GM20431 (cell line): ENCODE measurements at regions not wholly inside any gene's neighbourhood (a gene's known extent, or its start where the extent isn't known, plus 50 kb on each side); places are given as distances from the start of the nearest gene placed in this dataset.

Experiments used
- in situ Hi-C: fragments of 300-500 bp; cut with MseI, MboI; formaldehyde crosslinking; loops from one replicate; pipeline ENCODE4 v1.15.0; 2020; ENCODE audit warnings: low sequenced_read_pairs; ENCODE audit not compliant: unreplicated experiment

DNA sequence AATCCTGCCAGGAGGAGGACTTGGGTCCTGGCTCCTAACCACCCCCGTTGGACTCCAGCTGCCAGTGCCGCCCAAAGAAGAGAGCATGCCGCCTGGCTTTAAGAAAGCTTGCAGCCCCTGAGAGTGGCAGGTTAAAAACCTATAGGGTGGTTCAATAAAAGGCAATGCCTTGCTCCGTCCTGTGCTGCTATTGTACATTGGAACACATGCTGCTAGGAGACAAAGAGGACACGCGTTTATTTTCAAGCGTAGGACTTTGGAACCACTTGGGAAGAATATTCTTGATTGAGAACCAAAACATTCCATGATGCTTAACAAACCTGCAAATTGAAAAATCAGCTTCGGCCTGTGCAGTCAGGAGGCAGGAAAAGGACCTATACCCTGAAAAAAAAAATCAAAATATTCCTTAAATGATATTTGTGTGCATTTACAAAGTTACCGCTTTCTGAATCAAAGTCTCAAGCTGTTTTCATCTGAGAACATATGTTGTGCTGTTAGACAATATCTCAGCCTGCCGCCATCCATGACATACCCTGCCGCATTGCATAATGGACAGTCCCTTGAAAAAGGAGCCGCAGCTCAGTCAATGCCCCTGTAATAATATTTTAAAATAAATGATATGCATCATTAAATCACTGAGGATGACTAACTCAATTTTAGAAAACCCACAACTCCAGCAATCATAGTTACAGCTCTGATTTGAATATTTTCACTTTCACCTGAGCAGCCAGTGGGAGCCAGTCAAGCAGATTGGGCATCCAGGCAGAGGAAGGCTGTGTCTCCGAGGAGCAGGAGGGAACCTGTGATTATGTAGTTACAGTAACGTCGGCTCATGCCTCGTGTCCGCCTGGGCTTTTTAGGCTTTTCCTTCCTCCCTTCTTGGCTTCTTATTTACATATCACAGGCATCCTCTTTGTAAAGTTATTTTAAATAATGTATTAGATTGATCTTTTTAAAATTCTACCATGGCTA is 805.6 kb upstream of the FANCL start:
- in situ Hi-C loops, result no loop called here

DNA sequence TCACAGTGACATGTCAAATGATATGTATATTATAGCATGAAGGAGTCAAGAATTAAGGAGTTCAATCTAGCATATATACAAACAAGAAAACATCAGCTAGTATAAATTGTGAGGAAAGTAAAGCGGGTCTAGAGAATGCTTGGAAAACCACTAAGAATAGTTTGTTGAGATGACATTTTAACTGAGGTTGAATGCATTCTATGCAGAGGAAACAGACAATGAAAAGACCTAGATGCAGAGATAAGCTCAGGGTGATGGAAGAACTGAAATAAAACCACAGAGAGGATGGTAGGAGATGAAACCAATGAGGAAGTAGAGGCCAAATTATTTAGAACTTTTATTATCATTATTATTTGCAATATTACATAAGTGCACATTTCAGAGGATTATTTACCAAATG is 803.6 kb upstream of the FANCL start:
- in situ Hi-C loops, result no loop called here

DNA sequence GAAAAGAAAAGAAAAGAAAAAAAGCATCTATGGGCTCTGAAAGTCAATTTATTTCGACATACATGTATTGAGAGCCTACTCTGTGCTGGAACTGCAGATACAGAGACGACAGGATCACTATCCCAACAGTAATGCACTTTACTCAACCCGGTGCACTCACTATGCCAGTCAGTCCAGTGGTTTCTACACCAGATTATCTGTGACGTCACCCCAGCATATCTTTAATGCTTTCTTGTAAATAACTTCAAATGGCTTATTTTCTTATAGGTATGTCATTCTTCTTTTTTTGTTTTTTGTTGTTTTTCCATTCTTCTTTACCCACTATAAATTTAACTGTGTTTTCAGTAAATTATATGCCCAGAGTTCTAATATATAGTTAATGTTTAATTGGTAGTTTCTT is 800.0 kb upstream of the FANCL start:
- in situ Hi-C loops, result no loop called here

DNA sequence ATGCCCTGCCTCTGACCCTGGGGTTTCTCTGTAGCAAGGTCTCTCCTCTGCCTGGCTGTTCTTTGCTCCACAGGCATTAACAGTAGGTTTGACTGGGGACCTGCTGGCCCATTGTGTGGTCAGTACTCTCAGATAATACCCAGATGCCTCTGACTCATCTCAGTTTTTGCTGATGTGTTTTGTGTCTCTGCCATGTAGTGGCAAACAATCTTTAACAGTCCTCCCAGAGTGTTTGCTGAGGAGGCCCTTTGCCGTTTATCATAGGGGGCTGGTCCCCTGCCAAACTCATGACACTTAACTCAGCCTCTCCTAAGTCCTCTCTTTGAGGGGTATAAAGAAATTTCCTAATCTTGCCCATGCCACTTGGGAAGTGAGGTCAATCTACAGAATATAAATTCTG is 793.7 kb upstream of the FANCL start:
- in situ Hi-C loops, result no loop called here

DNA sequence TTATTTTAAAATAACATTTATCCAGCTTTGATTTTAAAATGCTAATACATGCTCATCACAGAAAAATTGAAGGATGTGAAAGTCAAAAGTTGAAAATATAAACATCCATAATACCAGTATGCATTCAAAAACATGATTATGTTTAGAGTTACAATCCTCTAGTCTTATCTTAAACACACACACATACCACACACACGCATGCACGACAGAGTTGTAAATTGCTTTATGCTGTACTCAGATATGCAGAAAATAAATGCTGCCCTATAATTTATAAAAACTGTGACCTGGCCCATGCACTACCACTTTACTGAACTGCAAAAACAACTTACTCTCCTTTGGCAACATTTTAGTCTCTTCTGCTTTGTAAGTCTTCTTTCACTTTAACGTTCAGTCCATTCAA is 793.0 kb upstream of the FANCL start:
- in situ Hi-C loops, result no loop called here

DNA sequence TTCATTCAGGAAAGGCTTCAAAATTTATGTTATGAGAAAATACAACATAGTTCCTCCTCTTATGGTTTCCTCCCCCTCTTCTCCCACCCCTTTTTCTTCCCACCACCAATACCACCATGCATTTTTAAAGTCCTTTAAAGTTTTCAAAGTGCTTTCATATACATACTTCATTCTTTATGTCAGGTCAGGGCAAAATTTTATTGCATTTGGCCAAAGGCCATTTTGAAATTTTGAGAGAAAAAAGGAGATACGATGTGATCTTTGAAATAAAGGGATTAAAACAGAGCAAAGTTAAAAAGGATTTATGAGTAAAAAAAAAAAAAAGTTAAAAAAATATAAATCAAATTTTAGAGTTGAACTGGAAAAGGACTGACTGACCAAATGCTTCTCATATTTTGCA is 792.5 kb upstream of the FANCL start:
- in situ Hi-C loops, result no loop called here

DNA sequence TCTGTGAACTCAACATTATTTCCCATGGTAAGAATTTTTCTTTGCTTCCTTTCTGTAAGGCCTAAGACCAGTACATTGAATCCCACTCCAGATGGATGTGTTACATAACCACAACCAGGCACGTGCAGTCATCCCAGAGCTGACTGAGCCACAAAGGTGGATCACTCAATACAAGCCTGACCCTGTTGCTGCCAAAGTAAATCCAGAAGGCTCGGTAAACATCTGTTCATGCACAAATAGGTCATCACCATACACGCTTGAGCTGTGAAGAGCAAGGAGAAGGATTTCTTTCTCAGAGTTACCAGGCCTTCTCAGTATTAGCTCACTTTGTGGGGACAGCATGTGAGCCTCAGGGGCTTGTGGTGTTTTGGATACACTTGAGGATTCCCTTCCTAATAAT is 791.4 kb upstream of the FANCL start:
- in situ Hi-C loops, result no loop called here

DNA sequence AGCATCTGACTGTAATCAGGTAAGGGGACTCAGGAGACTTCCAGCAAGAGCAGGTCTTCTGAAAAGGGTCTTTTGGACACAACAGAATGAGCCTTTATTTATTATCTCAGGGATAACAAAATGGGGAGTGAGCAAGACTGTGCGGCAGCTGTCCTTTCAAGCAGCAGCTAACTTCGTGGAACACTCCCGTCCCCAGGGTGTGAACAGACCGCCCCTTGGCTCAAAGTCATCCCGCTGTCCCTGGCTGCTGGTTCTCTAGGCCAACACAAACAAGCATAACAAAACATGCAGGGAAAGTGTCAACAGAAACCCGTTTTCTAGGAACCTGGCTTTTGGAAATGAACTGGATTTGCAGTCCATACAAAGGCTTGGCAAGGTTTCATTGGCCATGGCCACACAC is 787.9 kb upstream of the FANCL start:
- in situ Hi-C loops, result no loop called here

DNA sequence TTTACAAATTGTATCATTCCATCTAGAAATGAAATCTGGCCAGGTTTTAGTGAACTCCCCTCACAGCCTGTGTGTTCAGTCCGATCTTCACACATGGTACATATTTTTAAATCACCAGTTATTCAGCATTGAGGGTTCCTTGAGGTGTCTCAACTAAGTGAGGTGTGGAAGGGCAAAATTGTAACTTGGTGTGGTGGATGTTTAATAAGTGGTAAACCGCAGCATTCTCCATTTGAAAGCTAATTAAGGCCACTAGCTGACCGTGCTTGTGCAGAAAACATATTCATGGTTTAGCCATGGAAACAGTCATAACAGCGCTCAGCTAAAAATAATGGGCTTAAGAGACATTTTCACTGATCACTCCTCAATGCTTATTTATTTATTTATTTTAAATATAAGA is 786.2 kb upstream of the FANCL start:
- in situ Hi-C loops, result no loop called here

DNA sequence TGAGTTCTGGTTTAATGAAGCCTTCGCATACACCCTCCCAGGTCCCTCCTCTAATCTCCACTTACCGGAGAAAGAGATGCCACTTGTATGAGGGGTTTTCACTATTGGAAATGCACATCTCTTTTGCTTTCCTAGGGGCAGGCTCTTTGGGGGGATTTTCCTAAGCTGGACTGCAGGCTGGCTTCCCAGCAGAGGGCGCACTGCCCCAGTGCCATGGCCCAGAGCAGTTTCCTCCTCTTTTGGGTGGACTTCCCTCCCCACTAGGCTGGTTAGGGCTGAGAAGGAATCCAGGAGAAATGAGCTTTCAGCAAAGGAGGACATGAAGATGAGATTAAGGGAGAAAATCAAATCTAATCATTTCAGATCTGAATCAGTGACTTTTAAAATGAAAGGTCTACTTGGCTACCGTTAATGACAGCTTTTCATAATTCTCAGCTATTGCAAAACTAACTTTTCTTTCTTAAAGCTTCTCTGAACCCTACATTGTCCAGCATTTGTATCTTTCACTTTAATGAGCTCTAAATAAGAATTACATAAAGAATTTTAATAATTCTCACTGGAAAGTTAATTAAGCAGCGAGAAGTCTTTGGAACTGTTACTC is 784.1 kb upstream of the FANCL start:
- in situ Hi-C loops, result no loop called here

DNA sequence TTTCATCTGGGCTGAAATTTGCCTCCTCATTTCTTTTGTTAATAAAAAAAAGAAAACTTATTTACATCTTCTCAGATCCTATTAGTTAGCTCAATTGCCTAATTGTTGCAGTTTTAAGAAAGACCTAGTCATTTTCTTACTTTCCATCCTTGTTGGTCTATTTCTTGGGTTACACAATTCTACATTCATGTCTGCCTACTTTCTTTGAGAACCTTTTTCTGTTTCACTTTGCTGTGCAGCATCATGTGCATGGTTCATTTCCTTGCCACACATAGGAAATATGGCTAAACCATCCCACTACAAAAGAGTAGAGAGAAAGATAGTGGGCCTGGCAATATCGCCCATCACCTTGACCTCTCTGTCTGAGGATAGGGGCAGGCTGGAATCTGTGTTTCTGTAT is 780.7 kb upstream of the FANCL start:
- in situ Hi-C loops, result no loop called here

DNA sequence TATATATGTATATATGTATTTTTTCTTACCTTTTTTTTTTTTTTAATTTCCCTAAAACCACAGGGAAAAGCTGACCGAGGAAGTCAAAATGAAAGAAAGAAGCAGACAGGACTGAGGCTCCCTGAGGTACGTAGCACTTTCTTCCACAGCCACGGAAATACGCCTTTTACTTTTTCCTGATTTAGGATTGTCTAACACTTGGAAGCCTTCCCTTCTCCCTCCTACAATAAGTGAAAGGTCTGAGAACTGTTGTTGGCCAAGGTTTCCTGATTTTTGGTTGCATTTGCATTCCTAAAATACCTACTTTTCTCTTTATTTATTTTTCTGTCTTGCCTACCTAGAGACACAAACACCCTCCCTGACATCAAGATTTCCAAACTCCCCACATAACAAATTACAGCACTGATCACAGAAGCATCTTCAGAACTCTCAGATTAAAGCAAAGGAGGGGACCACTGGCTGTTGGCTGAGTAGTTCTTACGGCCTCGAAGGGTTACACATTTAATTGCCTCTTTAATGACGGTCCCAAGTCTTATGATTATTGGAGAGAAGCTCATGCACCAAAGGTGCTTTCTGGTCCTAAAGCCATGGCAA is 778.5 kb upstream of the FANCL start:
- in situ Hi-C loops, result no loop called here

DNA sequence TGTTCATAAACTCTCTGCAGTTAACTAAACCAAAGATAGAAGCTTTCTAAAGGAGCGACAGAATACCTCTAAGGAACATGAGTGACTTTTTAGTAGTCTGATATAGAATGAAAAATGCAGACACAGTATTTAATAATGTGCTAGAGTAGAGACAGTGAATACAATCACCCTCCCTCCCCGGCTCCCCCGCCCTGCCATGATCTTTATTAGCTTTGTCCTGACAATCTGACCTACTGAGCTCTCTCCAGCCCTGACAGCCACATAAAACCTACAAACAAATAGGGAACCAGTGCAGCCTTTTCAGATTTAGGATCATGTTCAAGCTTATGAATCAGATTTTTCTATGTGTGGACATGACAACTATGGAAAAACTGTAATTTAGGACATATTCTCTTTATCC is 777.6 kb upstream of the FANCL start:
- in situ Hi-C loops, result no loop called here

DNA sequence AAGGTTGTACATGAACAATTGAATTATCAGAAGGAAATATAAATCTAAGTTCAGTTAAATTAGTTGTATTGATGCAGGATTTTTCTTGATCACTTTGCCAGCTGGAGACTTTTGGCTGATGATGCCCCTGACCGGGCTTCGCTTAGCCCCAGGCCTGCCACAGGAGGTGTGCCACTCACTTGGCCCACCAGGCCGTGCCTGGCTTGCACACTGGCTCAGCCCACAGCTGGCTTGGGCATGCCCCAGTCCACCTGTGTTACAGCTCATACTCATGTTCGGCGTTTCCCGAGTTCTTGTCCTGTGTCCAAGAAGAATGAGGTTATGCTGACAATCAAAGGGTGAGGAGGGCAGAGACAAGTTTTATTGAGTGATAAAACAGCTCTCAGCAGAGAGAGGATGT is 773.9 kb upstream of the FANCL start:
- in situ Hi-C loops, result no loop called here

DNA sequence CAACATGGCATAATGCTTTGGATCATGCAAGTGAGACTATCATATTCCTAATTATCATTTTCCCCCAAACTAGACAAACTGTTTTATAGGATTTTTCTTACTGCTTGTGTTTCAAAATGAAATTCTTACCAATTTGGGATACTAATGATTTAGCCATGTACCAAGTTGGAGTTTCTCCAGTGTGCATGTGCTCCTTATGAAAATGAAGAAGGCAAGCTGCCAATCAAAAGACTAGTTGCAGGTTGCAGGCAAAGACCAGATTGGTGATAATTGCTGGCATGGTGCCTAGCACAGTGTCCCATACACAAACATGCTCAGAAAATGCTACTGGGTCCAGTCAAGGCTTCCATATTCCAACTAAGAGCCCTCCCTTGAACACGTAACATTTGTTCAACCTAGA is 771.8 kb upstream of the FANCL start:
- in situ Hi-C loops, result no loop called here

DNA sequence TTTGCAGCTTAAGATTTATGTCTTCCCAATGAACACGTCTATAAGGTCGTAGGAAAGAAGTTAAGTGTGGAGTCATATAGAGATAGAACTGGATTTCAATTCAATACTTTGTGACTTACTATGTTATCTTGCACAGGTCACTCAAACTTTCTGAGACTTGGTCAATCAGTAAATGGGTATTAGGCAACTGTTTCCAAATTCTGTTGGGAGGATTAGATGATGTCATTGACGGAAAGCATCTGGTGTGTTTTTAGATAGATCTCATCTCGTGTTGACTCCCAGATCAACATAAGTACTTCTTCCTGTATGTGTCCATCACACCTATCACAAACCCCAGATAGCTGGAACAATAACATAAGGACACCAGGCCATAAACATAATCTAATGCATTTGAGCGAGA is 771.1 kb upstream of the FANCL start:
- in situ Hi-C loops, result no loop called here

DNA sequence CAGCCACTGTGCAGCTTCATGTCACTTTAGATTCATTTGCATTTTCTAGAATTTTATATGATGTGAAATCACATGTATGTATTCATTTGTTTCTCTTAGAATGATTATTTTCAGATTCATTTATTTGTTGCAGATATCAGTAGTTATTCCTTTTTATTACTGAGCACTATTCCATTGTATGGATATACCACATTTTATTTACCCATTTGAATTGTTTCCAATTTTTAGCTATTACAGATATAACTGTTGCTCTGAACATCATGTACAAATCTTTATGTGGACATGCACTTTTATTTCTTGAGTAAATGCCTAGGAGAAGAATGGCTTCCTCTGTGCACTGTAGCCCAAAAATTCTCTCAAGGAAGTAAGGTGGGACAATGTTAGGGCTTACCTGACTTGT is 767.8 kb upstream of the FANCL start:
- in situ Hi-C loops, result no loop called here

DNA sequence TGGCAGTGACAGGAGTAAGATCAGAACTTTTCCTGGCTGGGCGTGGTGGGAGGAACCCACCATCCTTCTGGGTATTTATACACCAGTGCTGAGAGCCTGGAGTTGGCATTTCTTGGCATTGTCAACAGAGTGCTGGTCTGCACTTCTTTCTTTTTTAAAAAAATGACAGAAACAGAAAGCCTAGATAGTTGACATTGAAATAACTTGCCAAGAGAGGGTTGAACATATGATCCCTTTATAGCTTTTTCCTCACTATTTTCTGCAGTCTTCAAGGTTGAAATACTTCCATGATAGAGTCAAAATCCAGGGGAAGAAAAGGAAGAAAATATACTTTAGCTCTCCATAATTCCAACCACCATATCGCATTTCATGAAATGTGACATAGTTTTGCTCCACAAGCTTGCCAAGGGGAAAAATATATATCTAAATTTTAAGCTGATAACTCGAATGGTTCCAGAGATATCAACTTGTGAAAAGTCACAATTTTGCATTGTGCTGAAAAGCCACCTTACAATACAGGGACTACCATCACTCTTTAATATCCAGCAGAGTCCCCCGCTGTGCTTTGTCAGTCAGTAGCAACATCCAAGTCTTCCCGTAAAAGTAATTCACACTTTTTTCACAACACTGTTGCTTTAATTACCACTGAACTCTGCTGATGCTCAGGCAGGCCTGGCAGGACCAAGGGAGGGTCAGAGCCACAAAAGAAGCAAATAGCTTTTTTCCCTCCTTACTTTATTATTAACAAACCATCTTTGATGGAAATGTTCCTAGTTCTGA is 764.9 kb upstream of the FANCL start:
- in situ Hi-C loops, result no loop called here

DNA sequence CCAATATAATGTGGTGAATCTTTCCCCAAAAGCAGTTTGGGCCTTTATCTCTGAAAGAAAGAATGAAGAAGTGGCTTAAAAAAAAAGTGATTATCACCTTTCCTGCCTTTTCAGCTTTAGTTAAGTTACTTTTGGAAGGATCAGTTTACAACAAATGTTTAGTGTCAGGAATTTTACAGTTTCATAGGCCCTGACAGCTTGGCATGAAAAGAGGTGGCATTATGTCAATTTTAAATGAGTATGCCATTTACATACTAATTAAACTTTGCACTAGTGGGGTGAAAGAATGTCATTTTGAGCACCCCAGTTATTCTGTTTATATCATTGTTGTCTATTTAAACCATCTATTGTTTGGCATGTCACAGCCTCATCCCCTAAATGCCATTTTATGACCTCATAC is 763.5 kb upstream of the FANCL start:
- in situ Hi-C loops, result no loop called here

DNA sequence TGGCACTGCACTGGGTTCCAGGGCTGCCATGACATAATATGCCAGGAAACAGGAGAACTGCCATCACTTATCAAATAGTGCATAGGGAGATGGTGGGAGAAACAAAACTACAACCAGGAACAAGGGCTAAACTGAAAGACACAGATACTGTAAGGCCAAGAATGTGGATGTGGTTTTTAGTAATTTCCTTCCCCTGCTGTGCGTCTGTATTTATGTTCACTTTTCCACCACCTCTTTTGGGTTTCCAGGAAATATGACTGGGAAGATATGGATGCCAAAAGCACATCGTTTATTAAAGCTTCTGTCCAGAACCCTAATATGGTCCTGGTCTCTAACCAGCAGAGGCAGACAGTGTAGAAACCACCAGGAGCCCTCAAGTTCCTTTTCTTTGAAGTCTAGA is 759.7 kb upstream of the FANCL start:
- in situ Hi-C loops, result no loop called here
